Muscle layer of duodenum (tissue), 2 donors: ENCODE measurements at regions not wholly inside any gene's neighbourhood (a gene's known extent, or its start where the extent isn't known, plus 50 kb on each side); places are given as distances from the start of the nearest gene placed in this dataset.

Experiments
- H3K27ac ChIP-seq: one replicate; pipeline ENCODE4 v1.7.0; 2013; ENCODE audit warnings: mild to moderate bottlenecking, low read length
- H3K27me3 ChIP-seq: one replicate; pipeline ENCODE4 v1.7.0; 2013; ENCODE audit warnings: low read depth, mild to moderate bottlenecking, control low read depth, low read length
- H3K36me3 ChIP-seq, 2 donors: one replicate each; pipeline ENCODE4 v1.7.0; 2013; ENCODE audit warnings: low read length in 2 of 2, control low read depth in 1 of 2, mild to moderate bottlenecking in 1 of 2; ENCODE audit not compliant: insufficient read depth in 2 of 2, control insufficient read depth in 1 of 2
- H3K4me1 ChIP-seq, 2 donors: one replicate each; pipeline ENCODE4 v1.7.0; 2013; ENCODE audit warnings: low read length in 2 of 2, mild to moderate bottlenecking in 2 of 2, control low read depth in 1 of 2, moderate library complexity in 1 of 2; ENCODE audit not compliant: insufficient read depth in 2 of 2, control insufficient read depth in 1 of 2
- H3K4me3 ChIP-seq, 2 donors: one replicate each; pipeline ENCODE4 v1.7.0; 2013; ENCODE audit warnings: low read length in 2 of 2, low read depth in 1 of 2, mild to moderate bottlenecking in 1 of 2
- H3K9me3 ChIP-seq, 2 donors: one replicate each; pipeline ENCODE4 v1.7.0; 2013; ENCODE audit warnings: low read length in 2 of 2, control low read depth in 1 of 2, mild to moderate bottlenecking in 1 of 2; ENCODE audit not compliant: control insufficient read depth in 1 of 2
- donor health status: healthy.

- Histone ChIP-seq H3K4me1 (peaks cover 0 to 4% of the 10 kb centered on the region in 2 donors), H3K9me3 (no peaks in the 10 kb centered on the region), H3K36me3 (no peaks in the 10 kb centered on the region), H3K27ac (no peak overlapping the region), H3K4me3 (no peak overlapping the region), H3K27me3 (no peaks in the 10 kb centered on the region)
Observed at GRCh38 chr3:187970106-187970505, 183.9 kb upstream of the LPP start.

GRCh38 chr3:187971629-187972028 lies 182.3 kb upstream of the LPP start:
- H3K9me3 ChIP-seq, result no peaks in the 10 kb centered on the region
- H3K27me3 ChIP-seq, result no peaks in the 10 kb centered on the region
- no peak overlapping the region for H3K4me3 ChIP-seq
- peaks cover 0 to 4% of the 10 kb centered on the region in 2 donors for H3K4me1 ChIP-seq
- no peaks in the 10 kb centered on the region for H3K36me3 ChIP-seq
- no peak overlapping the region for H3K27ac ChIP-seq

GRCh38 chr3:187972454-187972853 lies 181.5 kb upstream of the LPP start:
- Histone ChIP-seq H3K9me3 (peaks cover 0 to under 1% of the 10 kb centered on the region in 2 donors), H3K36me3 (no peaks in the 10 kb centered on the region), H3K4me1 (peaks cover 0 to 4% of the 10 kb centered on the region in 2 donors), H3K4me3 (no peak overlapping the region), H3K27me3 (no peaks in the 10 kb centered on the region), H3K27ac (no peak overlapping the region)

GRCh38 chr3:187973977-187974870 lies 179.7 kb upstream of the LPP start:
- Histone ChIP-seq H3K4me3 (no peak overlapping the region), H3K27ac (no peak overlapping the region), H3K27me3 (no peaks in the 10 kb centered on the region)

GRCh38 chr3:187974871-187975271 lies 179.1 kb upstream of the LPP start:
- Histone ChIP-seq H3K27me3 (no peaks in the 10 kb centered on the region), H3K36me3 (no peaks in the 10 kb centered on the region), H3K4me3 (no peak overlapping the region), H3K27ac (no peak overlapping the region), H3K4me1 (no peaks in the 10 kb centered on the region), H3K9me3 (peaks cover 0 to 3% of the 10 kb centered on the region in 2 donors)

More at GRCh38 chr3:187973977-187974870, 179.7 kb upstream of the LPP start:
- no peaks in the 10 kb centered on the region for H3K36me3 ChIP-seq
- H3K9me3 ChIP-seq, result peaks cover 0 to 3% of the 10 kb centered on the region in 2 donors
- peaks cover 0 to 2% of the 10 kb centered on the region in 2 donors for H3K4me1 ChIP-seq

- H3K27me3 ChIP-seq, result no peaks in the 10 kb centered on the region
- H3K27ac ChIP-seq, result no peak overlapping the region
- no peak overlapping the region for H3K4me3 ChIP-seq
- H3K36me3 ChIP-seq, result no peaks in the 10 kb centered on the region
- H3K9me3 ChIP-seq, result peaks cover 0 to 3% of the 10 kb centered on the region in 2 donors
- no peaks in the 10 kb centered on the region for H3K4me1 ChIP-seq
Observed at GRCh38 chr3:187975561-187976364, 178.2 kb upstream of the LPP start.

GRCh38 chr3:187976365-187976900 lies 177.5 kb upstream of the LPP start:
- no peaks in the 10 kb centered on the region for H3K36me3 ChIP-seq
- no peak overlapping the region for H3K4me3 ChIP-seq
- H3K4me1 ChIP-seq, result no peaks in the 10 kb centered on the region
- no peak overlapping the region for H3K27ac ChIP-seq
- no peaks in the 10 kb centered on the region for H3K27me3 ChIP-seq
- H3K9me3 ChIP-seq, result peaks cover 0 to 3% of the 10 kb centered on the region in 2 donors

- Histone ChIP-seq H3K27me3 (no peaks in the 10 kb centered on the region), H3K27ac (no peak overlapping the region), H3K36me3 (no peaks in the 10 kb centered on the region), H3K9me3 (peaks cover 0 to 3% of the 10 kb centered on the region in 2 donors), H3K4me3 (no peak overlapping the region), H3K4me1 (no peaks in the 10 kb centered on the region)
Observed at GRCh38 chr3:187977659-187978058, 176.3 kb upstream of the LPP start.

GRCh38 chr3:187978433-187979011 lies 175.4 kb upstream of the LPP start:
- Histone ChIP-seq H3K27me3 (no peaks in the 10 kb centered on the region), H3K36me3 (no peaks in the 10 kb centered on the region), H3K4me1 (no peaks in the 10 kb centered on the region), H3K27ac (no peak overlapping the region), H3K4me3 (no peak overlapping the region), H3K9me3 (peaks cover 0 to 3% of the 10 kb centered on the region in 2 donors)

GRCh38 chr3:187979564-187979963 lies 174.4 kb upstream of the LPP start:
- Histone ChIP-seq H3K9me3 (peaks cover 0 to 3% of the 10 kb centered on the region in 2 donors), H3K36me3 (no peaks in the 10 kb centered on the region), H3K4me3 (no peak overlapping the region), H3K27ac (no peak overlapping the region), H3K27me3 (no peaks in the 10 kb centered on the region), H3K4me1 (no peaks in the 10 kb centered on the region)

- Histone ChIP-seq H3K9me3 (peaks cover 0 to 3% of the 10 kb centered on the region in 2 donors), H3K36me3 (no peaks in the 10 kb centered on the region), H3K27ac (no peak overlapping the region), H3K27me3 (no peaks in the 10 kb centered on the region), H3K4me1 (no peaks in the 10 kb centered on the region), H3K4me3 (no peak overlapping the region)
Observed at GRCh38 chr3:187980861-187981260, 173.1 kb upstream of the LPP start.
